NCI-H510A (cell line): ENCODE measurements at regions not wholly inside any gene's neighbourhood (a gene's known extent, or its start where the extent isn't known, plus 50 kb on each side); places are given as distances from the start of the nearest gene placed in this dataset.
A peak's percentile ranks its signal among the peaks of the same experiment; 100 is the strongest.

Experiments used
- DNase-seq: peaks from one replicate; lab custom pipeline; 2025; lab: John Stamatoyannopoulos, UW

- no peak for DNase-seq
Observed at GRCh38 chr1:36576551-36577110, 93.9 kb upstream of the CSF3R start.

GRCh38 chr1:36576118-36576517 is 93.4 kb upstream of the CSF3R start:
- peak; percentile 46 for DNase-seq

- no peak for DNase-seq
Observed at GRCh38 chr1:36573445-36573844, 90.7 kb upstream of the CSF3R start.

GRCh38 chr1:36572906-36573305 is 90.2 kb upstream of the CSF3R start:
- DNase-seq: no peak

- no peak for DNase-seq
Observed at GRCh38 chr1:36572142-36572715, 89.5 kb upstream of the CSF3R start.

- DNase-seq: no peak
Observed at GRCh38 chr1:36571106-36571505, 88.4 kb upstream of the CSF3R start.

- no peak for DNase-seq
Observed at GRCh38 chr1:36570478-36571060, 87.9 kb upstream of the CSF3R start.

GRCh38 chr1:36570006-36570405 is 87.3 kb upstream of the CSF3R start:
- DNase-seq: no peak

GRCh38 chr1:36567601-36568341 is 85.1 kb upstream of the CSF3R start:
- no peak for DNase-seq

- no peak for DNase-seq
Observed at GRCh38 chr1:36565576-36566501, 83.1 kb upstream of the CSF3R start.

- DNase-seq: no peak
Observed at GRCh38 chr1:36562181-36562685, 79.5 kb upstream of the CSF3R start.

- DNase-seq: no peak
Observed at GRCh38 chr1:36561361-36561724, 78.6 kb upstream of the CSF3R start.

GRCh38 chr1:36560621-36561360 is 78.1 kb upstream of the CSF3R start:
- DNase-seq: no peak

- DNase-seq: no peak
Observed at GRCh38 chr1:36560177-36560576, 77.5 kb upstream of the CSF3R start.

- no peak for DNase-seq
Observed at GRCh38 chr1:36559061-36559460, 76.3 kb upstream of the CSF3R start.

GRCh38 chr1:36557041-36558000 is 74.6 kb upstream of the CSF3R start:
- no peak for DNase-seq

- DNase-seq: no peak
Observed at GRCh38 chr1:36555041-36555440, 72.3 kb upstream of the CSF3R start.

- DNase-seq: no peak
Observed at GRCh38 chr1:36554323-36554628, 71.6 kb upstream of the CSF3R start.

- DNase-seq: peak; percentile 85
Observed at GRCh38 chr1:36553591-36554322, 71.0 kb upstream of the CSF3R start.
